ENCODE measurements at regions not wholly inside any gene's neighbourhood (a gene's known extent, or its start where the extent isn't known, plus 50 kb on each side); places are given as distances from the start of the nearest gene placed in this dataset.

DNA sequence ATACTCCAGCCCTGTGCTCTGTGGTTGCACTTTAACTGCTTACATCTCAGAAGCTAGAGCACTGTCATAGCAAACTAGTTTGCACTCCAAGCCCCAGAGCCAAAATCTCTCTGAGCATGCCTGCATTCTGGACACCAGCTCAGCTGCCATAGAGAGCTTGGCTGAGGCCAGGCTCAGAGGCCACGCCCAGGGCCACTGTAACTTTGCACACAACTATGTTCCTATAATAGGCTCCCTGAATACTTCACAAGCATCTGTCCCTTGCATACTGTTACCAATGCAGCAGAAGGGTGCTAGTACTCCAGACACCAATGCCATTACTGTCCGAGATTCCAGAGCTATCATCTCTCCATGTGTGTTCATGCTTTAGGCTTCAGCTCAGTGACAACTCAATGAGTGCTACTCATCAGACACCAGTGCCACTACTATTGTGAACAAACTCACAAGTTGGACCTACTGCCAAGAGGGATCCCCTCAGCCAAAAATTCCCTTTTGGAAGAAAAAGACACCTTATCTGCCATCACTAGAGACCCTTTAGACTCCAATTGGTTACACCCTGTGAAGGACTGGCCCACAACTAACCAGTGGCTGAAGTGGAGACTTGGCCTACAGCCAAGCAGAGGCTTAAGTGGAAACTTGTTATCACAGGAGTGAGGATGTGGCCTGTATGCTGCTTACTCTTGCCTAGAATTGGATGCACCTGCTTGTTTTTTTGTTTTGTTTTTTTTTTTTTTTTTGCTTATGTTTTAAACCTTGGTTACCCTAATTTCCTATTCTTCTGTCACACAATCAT, 211.6 kb upstream of the MAGI2 start:
- TF ChIP-seq ZNF423 (CRISPR knock-in tag; IDR thresholded peaks at IDR 0.05) (no peak), ELF4 (CRISPR knock-in tag; IDR thresholded peaks at IDR 0.05; ENCODE audit: low read depth) (no peak), NFYB (CRISPR knock-in tag; conservative IDR thresholded peaks at IDR 0.05; ENCODE audit: low read depth) (no peak)
- TF ChIP-seq, protein P1, sequence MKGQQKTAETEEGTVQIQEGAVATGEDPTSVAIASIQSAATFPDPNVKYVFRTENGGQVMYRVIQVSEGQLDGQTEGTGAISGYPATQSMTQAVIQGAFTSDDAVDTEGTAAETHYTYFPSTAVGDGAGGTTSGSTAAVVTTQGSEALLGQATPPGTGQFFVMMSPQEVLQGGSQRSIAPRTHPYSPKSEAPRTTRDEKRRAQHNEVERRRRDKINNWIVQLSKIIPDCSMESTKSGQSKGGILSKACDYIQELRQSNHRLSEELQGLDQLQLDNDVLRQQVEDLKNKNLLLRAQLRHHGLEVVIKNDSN (CRISPR knock-in tag; IDR thresholded peaks at IDR 0.05): no peak
- TF ChIP-seq, protein P2, sequence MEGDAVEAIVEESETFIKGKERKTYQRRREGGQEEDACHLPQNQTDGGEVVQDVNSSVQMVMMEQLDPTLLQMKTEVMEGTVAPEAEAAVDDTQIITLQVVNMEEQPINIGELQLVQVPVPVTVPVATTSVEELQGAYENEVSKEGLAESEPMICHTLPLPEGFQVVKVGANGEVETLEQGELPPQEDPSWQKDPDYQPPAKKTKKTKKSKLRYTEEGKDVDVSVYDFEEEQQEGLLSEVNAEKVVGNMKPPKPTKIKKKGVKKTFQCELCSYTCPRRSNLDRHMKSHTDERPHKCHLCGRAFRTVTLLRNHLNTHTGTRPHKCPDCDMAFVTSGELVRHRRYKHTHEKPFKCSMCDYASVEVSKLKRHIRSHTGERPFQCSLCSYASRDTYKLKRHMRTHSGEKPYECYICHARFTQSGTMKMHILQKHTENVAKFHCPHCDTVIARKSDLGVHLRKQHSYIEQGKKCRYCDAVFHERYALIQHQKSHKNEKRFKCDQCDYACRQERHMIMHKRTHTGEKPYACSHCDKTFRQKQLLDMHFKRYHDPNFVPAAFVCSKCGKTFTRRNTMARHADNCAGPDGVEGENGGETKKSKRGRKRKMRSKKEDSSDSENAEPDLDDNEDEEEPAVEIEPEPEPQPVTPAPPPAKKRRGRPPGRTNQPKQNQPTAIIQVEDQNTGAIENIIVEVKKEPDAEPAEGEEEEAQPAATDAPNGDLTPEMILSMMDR (IDR thresholded peaks at IDR 0.05): no peak
- TF ChIP-seq, protein P3, sequence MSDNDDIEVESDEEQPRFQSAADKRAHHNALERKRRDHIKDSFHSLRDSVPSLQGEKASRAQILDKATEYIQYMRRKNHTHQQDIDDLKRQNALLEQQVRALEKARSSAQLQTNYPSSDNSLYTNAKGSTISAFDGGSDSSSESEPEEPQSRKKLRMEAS (CRISPR knock-in tag; IDR thresholded peaks at IDR 0.05): no peak
- TF ChIP-seq, protein P4, sequence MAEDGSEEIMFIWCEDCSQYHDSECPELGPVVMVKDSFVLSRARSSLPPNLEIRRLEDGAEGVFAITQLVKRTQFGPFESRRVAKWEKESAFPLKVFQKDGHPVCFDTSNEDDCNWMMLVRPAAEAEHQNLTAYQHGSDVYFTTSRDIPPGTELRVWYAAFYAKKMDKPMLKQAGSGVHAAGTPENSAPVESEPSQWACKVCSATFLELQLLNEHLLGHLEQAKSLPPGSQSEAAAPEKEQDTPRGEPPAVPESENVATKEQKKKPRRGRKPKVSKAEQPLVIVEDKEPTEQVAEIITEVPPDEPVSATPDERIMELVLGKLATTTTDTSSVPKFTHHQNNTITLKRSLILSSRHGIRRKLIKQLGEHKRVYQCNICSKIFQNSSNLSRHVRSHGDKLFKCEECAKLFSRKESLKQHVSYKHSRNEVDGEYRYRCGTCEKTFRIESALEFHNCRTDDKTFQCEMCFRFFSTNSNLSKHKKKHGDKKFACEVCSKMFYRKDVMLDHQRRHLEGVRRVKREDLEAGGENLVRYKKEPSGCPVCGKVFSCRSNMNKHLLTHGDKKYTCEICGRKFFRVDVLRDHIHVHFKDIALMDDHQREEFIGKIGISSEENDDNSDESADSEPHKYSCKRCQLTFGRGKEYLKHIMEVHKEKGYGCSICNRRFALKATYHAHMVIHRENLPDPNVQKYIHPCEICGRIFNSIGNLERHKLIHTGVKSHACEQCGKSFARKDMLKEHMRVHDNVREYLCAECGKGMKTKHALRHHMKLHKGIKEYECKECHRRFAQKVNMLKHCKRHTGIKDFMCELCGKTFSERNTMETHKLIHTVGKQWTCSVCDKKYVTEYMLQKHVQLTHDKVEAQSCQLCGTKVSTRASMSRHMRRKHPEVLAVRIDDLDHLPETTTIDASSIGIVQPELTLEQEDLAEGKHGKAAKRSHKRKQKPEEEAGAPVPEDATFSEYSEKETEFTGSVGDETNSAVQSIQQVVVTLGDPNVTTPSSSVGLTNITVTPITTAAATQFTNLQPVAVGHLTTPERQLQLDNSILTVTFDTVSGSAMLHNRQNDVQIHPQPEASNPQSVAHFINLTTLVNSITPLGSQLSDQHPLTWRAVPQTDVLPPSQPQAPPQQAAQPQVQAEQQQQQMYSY (CRISPR knock-in tag; IDR thresholded peaks at IDR 0.05): no peak
